Peyer's patch (tissue), 4 donors: ENCODE measurements at regions not wholly inside any gene's neighbourhood (a gene's known extent, or its start where the extent isn't known, plus 50 kb on each side); places are given as distances from the start of the nearest gene placed in this dataset.

Source experiments
- CTCF ChIP-seq, 6 experiments: fragments of 450-650 bp in 4 of 6; fragments of 200-600 bp in 2 of 6; sonication (generic) in 1 of 6; IDR thresholded peaks; one replicate each; pipeline ENCODE4 v1.5.1; 2017 to 2019; ENCODE audit warnings: antibody characterized with exemption in 6 of 6, mild to moderate bottlenecking in 3 of 6, moderate library complexity in 1 of 6
- POLR2A ChIP-seq, 2 donors: fragments of 450-650 bp; IDR thresholded peaks; one replicate each; pipeline ENCODE4 v1.5.1; 2017; ENCODE audit warnings: antibody characterized with exemption in 2 of 2, mild to moderate bottlenecking in 2 of 2, moderate library complexity in 2 of 2

DNA sequence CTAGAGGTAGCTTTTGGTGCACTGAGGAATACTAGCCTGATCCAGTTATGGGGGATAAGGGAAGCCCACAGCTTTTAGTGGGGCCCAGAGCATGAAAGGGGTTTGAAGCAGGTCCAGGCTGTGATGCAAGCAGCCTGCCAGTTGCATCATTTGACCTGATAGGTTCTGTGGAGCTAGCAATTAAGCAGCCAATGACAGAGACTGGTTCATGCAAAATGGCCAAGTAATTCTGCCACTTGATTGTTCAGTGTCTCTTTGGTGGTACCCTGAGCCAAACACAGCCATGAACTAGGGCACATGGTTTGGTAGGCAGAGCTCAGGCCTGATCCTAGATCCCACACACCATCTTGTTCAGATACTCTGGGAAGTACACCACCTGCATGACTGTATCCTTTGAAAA is 91.0 kb upstream of the PRR23C start:
- TF ChIP-seq CTCF (IDR thresholded peaks at IDR 0.05) = no peak
- TF ChIP-seq POLR2A (IDR thresholded peaks at IDR 0.05) = no peak
